IPS-11a (cell line): ENCODE measurements at regions not wholly inside any gene's neighbourhood (a gene's known extent, or its start where the extent isn't known, plus 50 kb on each side); places are given as distances from the start of the nearest gene placed in this dataset.

Experiments
- H3K4me3 ChIP-seq: one replicate; pipeline ENCODE4 v1.5.1; 2013; ENCODE audit warnings: low read depth, low read length, control low read depth

DNA sequence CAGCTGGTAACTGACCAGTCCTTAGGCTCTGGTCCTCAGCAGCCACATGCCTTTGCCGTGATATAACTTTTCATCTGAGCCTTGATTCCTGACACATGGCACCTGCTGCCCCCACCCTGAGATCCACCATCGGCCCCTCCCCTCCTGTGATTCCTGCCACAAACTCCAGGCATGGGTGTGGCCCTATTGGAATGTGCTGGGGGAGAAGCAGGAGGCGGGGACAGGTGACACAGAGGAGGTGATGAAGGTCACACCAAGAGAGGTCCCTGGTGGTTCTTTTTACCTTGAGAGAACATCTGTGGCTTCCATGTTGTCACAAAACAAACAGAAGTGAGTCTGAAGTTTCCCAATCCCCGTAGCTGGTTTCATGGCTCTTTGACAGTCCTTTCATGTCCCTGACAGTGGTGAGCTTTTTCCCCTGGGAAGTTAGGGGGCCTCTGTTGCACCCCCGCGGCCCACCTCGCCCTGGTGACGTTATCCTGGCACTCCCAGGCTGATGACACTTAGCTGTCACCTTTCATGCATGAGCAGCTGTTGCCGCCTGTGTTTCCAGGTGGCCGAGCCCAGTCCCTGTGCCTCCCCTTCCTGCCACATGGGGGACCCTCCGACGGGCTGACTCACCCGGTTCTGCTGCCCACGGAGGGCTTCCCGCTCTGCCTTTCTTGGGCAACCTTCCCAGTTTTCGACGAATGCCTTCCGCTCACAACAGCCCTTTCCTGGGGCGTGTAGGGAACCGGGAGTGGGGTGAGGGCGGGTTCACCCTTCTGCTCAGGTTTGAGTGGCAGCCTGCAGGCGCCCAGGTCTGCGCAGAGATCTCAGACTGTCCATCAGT is 66.3 kb upstream of the GLI2 start:
- H3K4me3 ChIP-seq: no peak overlapping the region

DNA sequence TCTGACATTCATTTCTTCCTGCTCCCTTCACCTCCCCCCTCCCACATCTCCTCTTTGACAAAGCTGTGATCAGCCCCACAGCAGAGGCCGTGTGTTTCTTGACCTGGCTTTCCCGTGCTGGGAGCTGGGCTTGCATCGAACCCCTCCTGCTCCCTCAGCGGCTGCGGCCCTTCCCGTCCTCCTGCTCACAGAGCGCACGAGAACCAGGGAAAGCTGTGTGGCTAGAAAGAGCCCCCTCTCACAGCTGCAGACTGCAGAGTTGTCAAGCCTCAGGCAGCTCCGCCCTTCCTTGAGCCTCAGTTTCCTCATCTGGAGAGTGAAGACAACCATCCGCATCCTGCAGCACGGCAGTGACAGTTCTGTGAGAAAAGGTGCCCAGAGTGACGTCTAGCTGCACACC is 65.7 kb upstream of the GLI2 start:
- H3K4me3 ChIP-seq: no peak overlapping the region

- no peak overlapping the region for H3K4me3 ChIP-seq
These were observed 65.3 kb upstream of the GLI2 start for GRCh38 chr2:120670371-120670770.

DNA sequence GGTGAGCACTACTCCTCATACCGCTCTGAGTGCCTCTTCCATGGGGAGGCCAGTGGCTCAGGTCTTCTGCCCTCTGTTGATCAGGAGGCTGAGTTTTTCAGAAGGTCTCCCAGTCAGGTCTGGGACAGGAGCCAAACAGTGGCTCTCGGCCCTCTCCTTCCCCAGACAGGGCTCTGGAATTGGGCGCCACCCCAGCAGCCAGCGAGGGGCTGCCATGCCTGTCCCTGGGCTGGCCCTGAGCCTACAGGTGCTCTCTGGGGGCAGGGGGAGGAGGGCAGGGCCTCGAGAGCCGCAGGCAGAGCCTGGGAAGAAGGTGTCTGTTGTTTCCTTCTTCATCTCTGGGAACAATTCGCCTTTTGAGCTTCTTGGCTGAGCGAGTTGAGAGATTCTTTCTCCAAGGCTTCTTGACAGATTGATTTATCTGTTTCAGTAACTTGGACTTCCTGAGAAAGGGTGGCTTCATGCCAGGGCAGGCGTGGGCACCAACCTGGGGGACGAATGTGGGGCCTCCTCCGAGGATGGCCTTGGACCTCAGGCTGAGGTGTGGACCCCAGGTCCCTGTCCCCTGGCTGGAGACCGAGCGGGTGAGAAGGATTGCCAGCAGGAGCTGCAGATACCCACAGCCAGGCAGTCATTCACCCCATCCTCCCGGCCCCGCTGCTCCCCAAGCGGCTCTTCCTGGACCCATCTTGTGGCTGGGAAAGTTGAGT is 64.7 kb upstream of the GLI2 start:
- no peak overlapping the region for H3K4me3 ChIP-seq

GRCh38 chr2:120672526-120673204 is 63.0 kb upstream of the GLI2 start:
- H3K4me3 ChIP-seq: no peak overlapping the region

GRCh38 chr2:120673205-120673550 is 62.5 kb upstream of the GLI2 start:
- H3K4me3 ChIP-seq: no peak overlapping the region

DNA sequence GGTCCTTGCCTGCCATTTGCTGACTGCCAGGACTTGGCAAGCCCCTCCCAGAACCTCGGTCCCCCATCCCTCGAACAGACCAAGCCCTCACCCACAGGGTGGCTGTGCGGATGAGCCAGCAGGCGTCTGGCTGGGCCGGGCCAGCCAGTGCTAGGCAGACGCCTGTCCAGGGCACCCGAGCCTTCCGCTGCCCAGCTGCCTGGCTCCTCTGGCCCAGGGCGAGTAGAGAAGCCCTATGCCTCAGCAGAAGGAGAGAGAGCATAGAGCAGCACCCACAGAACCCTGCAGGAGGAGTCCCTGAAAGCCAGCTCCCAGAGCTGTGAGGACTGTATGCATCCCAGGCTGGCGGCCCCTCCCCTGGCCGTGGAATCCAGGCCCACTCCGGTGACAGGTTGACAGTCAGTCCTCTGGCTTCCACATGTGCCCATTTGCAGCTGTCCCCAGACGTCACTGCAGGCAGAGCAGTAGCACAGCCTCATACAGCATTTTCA is 62.1 kb upstream of the GLI2 start:
- H3K4me3 ChIP-seq: no peak overlapping the region

DNA sequence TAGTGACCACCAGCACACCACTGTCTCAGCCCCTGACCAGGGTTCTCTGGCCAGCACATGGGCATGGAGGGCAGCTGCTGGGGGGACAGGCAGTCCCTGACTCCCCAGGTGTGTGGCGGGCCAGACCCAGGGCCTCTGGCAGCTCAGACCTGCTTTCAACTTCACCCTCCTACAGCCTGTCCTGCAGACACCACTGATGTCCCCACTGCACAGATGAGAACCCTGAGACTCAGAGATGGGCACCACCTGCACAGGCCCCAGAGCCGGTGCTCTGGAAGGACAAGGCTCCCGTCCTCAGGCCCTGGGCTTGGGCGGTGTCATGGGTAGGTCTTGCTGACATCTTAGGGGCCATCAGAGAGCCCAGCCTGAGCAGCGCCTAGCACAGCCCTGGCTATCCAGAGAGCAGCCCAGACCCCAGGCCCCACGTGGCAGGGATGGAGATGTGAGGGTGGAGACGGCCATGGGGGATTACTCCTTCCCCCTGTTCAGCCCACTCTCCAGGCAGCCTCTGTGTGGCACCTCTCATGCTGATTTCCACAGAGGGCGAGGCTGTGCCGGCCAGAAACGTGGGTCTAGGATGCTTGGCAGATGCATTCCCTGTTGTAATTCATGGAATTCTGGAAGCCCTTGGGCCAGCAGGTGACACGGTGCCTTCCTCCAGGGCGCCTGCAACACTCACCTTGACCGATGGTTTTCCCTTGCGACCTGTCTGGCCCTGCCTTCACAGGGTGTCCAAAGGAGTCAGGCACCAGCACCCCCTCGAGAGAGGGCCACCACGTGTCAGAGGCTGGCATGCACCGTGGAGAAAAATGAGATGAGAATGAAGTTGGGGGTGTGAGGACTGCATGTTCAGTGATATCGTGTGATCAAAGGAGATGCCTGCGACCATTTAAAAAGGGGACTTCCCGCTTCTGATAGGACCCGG is 61.2 kb upstream of the GLI2 start:
- H3K4me3 ChIP-seq: no peak overlapping the region

- H3K4me3 ChIP-seq: no peak overlapping the region
These were observed 60.1 kb upstream of the GLI2 start for GRCh38 chr2:120675460-120676130.

GRCh38 chr2:120677221-120677620 is 58.4 kb upstream of the GLI2 start:
- H3K4me3 ChIP-seq: no peak overlapping the region

GRCh38 chr2:120677696-120678247 is 57.9 kb upstream of the GLI2 start:
- no peak overlapping the region for H3K4me3 ChIP-seq

DNA sequence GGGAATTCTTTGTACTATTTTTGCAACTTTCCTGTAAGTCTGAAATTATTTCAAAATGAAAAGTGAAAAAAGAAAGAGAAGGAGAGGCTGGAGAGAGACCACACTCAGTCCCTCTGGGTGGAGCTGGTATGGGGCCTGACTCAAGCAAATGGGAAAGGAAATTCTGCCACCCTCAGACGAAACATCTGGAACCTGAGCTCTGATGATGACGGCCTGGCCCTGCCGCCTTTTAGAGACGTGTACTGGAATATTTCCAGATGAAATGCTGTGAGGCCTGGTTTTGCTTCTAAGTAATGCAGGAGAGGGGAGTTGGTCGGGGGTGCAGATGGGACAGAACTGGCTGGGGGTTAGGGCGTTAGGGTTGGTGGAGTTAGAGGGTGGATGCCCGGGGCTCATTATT is 57.4 kb upstream of the GLI2 start:
- no peak overlapping the region for H3K4me3 ChIP-seq

- H3K4me3 ChIP-seq: no peak overlapping the region
These were observed 56.7 kb upstream of the GLI2 start for GRCh38 chr2:120678926-120679325.

DNA sequence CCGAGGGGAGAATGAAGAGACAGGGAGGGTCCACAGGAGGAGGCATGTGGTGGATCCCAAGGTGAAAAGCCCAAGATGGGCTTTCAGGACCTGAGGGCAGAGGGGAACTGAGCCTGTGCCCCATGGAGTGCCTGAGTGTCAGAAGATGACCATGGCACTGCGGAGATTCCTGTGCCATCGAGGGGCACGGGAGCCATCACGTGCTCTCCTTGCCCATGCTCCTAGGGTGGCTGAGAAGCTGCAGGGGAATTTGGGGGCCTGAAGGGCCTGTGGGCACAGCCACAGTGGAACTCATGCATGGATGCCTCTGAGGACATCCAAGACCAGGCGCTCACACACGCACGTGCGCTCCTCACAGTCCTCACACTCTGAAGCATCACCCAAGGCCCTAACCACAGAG is 56.1 kb upstream of the GLI2 start:
- no peak overlapping the region for H3K4me3 ChIP-seq

GRCh38 chr2:120680136-120680761 is 55.4 kb upstream of the GLI2 start:
- no peak overlapping the region for H3K4me3 ChIP-seq

DNA sequence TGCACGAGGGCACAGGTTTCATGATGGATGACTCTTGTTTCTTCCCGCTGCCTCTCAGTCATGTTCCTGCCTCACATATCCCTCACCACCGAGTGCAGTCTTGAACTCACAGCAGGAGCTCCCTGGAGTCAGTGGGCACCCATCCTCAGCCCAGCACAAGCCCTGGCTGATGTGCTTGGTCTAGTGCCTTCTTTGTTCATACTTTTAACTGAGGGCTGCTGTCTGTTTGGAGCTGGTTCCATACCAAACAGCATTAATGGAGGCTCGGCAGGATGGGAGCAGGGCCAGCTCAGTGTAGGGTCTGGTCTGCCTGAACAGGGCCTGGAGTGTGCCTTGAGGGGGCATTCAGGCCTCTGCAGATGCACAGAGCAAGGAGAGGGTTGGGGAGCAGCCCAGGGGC is 54.5 kb upstream of the GLI2 start:
- H3K4me3 ChIP-seq: no peak overlapping the region

- no peak overlapping the region for H3K4me3 ChIP-seq
These were observed 53.9 kb upstream of the GLI2 start for GRCh38 chr2:120681696-120682288.

GRCh38 chr2:120682654-120683053 is 53.0 kb upstream of the GLI2 start:
- no peak overlapping the region for H3K4me3 ChIP-seq

DNA sequence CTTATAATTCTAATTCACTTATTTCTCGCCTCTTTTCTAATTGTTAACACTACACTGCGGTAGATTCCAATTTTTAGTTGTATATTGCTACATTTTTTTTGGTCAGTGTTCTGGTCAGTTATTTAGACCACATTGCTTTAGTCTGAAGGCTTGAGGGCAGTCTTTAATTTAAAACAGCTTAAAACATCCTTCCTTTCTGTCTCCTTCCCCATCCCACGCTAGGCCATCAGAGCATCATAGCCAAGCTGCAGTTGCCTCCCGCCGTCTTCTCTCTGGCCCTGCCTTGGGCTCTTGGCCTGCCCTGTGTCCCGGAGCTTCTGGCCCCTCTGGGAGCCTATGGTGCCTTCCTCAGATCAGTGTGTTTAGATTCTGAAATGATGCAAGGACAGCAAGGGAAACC is 52.6 kb upstream of the GLI2 start:
- H3K4me3 ChIP-seq: no peak overlapping the region
